Progenitor cell of endocrine pancreas (in vitro differentiated cells): ENCODE measurements at regions not wholly inside any gene's neighbourhood (a gene's known extent, or its start where the extent isn't known, plus 50 kb on each side); places are given as distances from the start of the nearest gene placed in this dataset.
A peak's percentile ranks its signal among the peaks of the same experiment; 100 is the strongest.

Experiments used
- DNase-seq: peaks from one replicate; pipeline ENCODE4 v3.0.0; 2021; ENCODE audit warnings: low spot score; ENCODE audit not compliant: unreplicated experiment
- H3K27ac Mint-ChIP-seq: 2 replicates; pipeline ENCODE4 v1.8.0; 2021; ENCODE audit warnings: mild to moderate bottlenecking, moderate library complexity, mixed read lengths
- H3K27me3 Mint-ChIP-seq: 2 replicates; pipeline ENCODE4 v1.8.0; 2021; ENCODE audit warnings: mixed read lengths
- H3K36me3 Mint-ChIP-seq: 2 replicates; pipeline ENCODE4 v1.8.0; 2022; ENCODE audit warnings: mixed read lengths; ENCODE audit not compliant: insufficient read depth
- H3K4me1 Mint-ChIP-seq: 2 replicates; pipeline ENCODE4 v1.8.0; 2021; ENCODE audit warnings: low read depth, mixed read lengths
- H3K4me3 Mint-ChIP-seq: 2 replicates; pipeline ENCODE4 v1.8.0; 2021; ENCODE audit warnings: low read depth, mild to moderate bottlenecking, moderate library complexity, mixed read lengths
- H3K9me3 Mint-ChIP-seq: 2 replicates; pipeline ENCODE4 v1.8.0; 2021; ENCODE audit warnings: low read depth, mixed read lengths
- TF ChIP-seq, protein P1 (sequence below): fragments of 200-600 bp; sonication (generic); IDR thresholded peaks from one replicate; pipeline ENCODE4 v1.5.0; 2021; ENCODE audit warnings: antibody characterized with exemption, mild to moderate bottlenecking; ENCODE audit not compliant: unreplicated experiment

DNA sequence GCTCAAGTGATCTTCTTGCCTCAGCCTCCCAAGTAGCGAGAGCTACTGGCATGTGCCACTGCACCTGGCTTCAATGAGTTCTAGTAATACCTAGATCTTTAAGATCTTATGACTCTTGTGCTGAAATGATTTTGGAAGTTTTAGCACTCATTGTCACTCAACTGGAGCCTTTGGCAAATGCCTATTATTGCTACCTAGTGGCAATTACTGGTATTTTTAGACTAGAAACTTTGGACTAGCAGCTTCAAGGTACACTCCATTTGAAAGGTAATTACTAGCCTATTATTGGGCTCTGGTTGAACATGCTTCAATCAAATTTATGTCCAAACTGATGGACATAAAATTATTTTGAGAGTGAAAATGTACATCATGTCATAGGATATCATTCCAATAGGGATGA is 80.7 kb upstream of the MUCL1 start:
- peaks cover 7% of the 10 kb centered on the region for H3K9me3 Mint-ChIP-seq
- no peaks in the 10 kb centered on the region for H3K4me1 Mint-ChIP-seq
- no peak overlapping the region for H3K4me3 Mint-ChIP-seq
- DNase-seq, result no peak
- no peaks in the 10 kb centered on the region for H3K36me3 Mint-ChIP-seq
- TF ChIP-seq, protein P1, sequence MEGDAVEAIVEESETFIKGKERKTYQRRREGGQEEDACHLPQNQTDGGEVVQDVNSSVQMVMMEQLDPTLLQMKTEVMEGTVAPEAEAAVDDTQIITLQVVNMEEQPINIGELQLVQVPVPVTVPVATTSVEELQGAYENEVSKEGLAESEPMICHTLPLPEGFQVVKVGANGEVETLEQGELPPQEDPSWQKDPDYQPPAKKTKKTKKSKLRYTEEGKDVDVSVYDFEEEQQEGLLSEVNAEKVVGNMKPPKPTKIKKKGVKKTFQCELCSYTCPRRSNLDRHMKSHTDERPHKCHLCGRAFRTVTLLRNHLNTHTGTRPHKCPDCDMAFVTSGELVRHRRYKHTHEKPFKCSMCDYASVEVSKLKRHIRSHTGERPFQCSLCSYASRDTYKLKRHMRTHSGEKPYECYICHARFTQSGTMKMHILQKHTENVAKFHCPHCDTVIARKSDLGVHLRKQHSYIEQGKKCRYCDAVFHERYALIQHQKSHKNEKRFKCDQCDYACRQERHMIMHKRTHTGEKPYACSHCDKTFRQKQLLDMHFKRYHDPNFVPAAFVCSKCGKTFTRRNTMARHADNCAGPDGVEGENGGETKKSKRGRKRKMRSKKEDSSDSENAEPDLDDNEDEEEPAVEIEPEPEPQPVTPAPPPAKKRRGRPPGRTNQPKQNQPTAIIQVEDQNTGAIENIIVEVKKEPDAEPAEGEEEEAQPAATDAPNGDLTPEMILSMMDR, result no peak
- H3K27me3 Mint-ChIP-seq, result peaks cover 17% of the 10 kb centered on the region
- no peak overlapping the region for H3K27ac Mint-ChIP-seq

DNA sequence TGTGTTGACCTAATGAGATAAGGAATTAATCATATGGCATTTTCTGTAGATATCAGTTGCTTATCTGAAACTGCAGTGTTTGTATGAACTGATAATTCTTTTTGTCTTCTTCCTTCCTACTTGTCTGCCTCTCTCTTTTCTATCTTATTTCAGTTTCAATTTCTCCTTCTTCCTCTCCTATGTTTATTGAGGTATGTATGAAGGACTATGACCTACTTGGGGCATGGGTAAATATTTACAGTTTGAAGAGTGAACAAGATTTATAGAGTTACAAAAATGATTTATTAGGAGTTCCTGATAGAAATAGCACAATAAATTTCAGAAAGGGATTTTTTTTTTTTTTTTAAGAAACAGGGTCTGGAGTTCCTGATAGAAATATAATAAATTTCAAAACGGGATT is 88.7 kb upstream of the MUCL1 start:
- H3K27ac Mint-ChIP-seq, result no peak overlapping the region
- H3K4me1 Mint-ChIP-seq, result peaks cover 5% of the 10 kb centered on the region
- no peaks in the 10 kb centered on the region for H3K36me3 Mint-ChIP-seq
- H3K4me3 Mint-ChIP-seq, result no peak overlapping the region
- TF ChIP-seq, protein P1, result no peak
- H3K9me3 Mint-ChIP-seq, result no peaks in the 10 kb centered on the region
- peaks cover 20% of the 10 kb centered on the region for H3K27me3 Mint-ChIP-seq
- DNase-seq, result no peak

DNA sequence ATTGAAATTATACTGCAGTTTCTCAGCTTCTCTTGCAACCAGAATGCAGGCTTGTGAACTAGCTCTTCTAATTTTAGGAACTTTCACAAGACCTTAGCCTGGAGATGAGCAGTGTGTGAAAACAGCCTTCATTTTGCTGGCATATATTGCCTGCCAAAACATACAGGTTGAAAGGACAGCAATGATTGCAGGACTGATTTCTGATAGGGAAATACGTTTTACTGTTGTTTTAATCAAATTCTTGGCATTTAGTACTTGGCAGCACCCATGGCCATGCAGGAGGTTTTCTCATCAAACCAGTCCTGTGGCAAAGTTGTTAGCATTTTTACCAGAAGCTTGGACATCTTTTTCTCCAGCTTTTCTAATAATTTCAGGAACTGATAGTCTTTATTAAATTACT is 91.9 kb upstream of the MUCL1 start:
- Mint-ChIP-seq H3K9me3 (peaks cover 5% of the 10 kb centered on the region), H3K27me3 (peaks cover 16% of the 10 kb centered on the region), H3K36me3 (peaks cover 2% of the 10 kb centered on the region), H3K27ac (no peak overlapping the region), H3K4me3 (no peak overlapping the region), H3K4me1 (peaks cover 5% of the 10 kb centered on the region)
- no peak for DNase-seq
- TF ChIP-seq, protein P1, result no peak

DNA sequence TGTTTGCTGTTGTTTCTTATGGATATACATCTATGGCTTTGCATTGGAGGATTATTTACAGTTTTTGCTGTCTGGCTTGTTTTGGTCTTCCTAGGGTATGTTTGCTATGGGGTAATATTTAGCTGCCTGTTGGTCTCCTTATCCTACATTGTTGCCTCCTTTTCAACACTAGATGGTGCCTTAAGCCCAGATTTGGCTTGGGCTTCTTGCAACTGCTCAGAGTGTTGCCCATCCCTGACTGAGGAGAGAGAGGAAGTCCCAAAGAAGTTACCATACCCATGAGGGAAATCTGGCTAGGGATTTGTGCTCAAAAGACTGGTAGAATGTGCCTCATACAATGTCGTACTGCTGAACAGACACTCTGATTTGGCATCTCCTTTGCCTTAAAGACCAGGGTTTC is 94.6 kb upstream of the MUCL1 start:
- TF ChIP-seq, protein P1, result peak; percentile 47
- Mint-ChIP-seq H3K27ac (no peak overlapping the region), H3K27me3 (peaks cover 19% of the 10 kb centered on the region), H3K4me1 (no peaks in the 10 kb centered on the region), H3K4me3 (no peak overlapping the region), H3K36me3 (peaks cover 2% of the 10 kb centered on the region), H3K9me3 (peaks cover 5% of the 10 kb centered on the region)
- DNase-seq, result no peak

DNA sequence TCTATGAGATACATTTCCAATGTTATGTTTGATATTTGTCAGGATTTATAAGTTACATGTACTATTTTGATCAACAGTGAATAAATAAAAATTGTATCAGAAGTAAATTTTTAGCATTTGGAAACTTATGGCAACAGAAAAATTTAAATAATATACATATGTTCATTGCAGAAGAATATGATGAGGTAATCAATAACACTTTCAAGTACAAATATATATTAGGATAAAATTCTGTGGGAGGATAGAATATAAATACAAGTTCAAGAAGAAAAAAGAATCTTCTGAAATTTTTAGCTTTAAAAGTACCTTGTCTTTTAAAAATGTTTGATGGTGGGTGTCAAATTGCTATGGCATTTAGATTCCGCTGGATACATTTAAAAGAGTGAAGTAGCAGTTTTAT is 102.8 kb upstream of the MUCL1 start:
- H3K36me3 Mint-ChIP-seq, result no peaks in the 10 kb centered on the region
- no peaks in the 10 kb centered on the region for H3K4me1 Mint-ChIP-seq
- peaks cover 36% of the 10 kb centered on the region for H3K27me3 Mint-ChIP-seq
- DNase-seq, result no peak
- TF ChIP-seq, protein P1, result no peak
- H3K9me3 Mint-ChIP-seq, result no peaks in the 10 kb centered on the region
- H3K4me3 Mint-ChIP-seq, result no peak overlapping the region
- no peak overlapping the region for H3K27ac Mint-ChIP-seq
